SK-N-SH treated with all-trans-retinoic acid at 6 μM for 48 hours (cell line): ENCODE measurements at regions not wholly inside any gene's neighbourhood (a gene's known extent, or its start where the extent isn't known, plus 50 kb on each side); places are given as distances from the start of the nearest gene placed in this dataset.

Source experiments
- ATAC-seq: fragments of 200-7000 bp; cut with Tn5 transposase; 3 replicates; pipeline ENCODE4 v1.9.1; 2020; ENCODE audit warnings: mild to moderate bottlenecking, moderate library complexity
- ARNTL ChIP-seq: fragments of 450-650 bp; formaldehyde crosslinking; IDR thresholded peaks from 2 replicates; pipeline ENCODE4 v1.5.0; 2020; ENCODE audit warnings: low read depth, mild to moderate bottlenecking, moderate library complexity, borderline replicate concordance
- BACH2 ChIP-seq: fragments of 250-450 bp; sonication (Bioruptor Pico); IDR thresholded peaks from 2 replicates; pipeline ENCODE4 v1.9.0; 2021; ENCODE audit warnings: mild to moderate bottlenecking, borderline replicate concordance
- CREB5 ChIP-seq: fragments of 250-450 bp; sonication (Bioruptor Pico); IDR thresholded peaks from 2 replicates; pipeline ENCODE4 v1.5.1; 2020; ENCODE audit warnings: low read depth, mild to moderate bottlenecking, moderate library complexity
- CSDC2 ChIP-seq: fragments of 250-450 bp; sonication (Bioruptor Pico); IDR thresholded peaks from 2 replicates; pipeline ENCODE4 v1.5.0; 2020; ENCODE audit warnings: mild to moderate bottlenecking, moderate library complexity
- CSRNP3 ChIP-seq: fragments of 250-450 bp; sonication (Bioruptor Pico); IDR thresholded peaks from 2 replicates; pipeline ENCODE4 v1.5.1; 2021; ENCODE audit warnings: mild to moderate bottlenecking, moderate library complexity
- ESRRG ChIP-seq: fragments of 250-450 bp; sonication (Bioruptor Pico); IDR thresholded peaks from 2 replicates; pipeline ENCODE4 v1.6.1; 2021; ENCODE audit warnings: mild to moderate bottlenecking
- GLIS3 ChIP-seq: fragments of 250-450 bp; sonication (Bioruptor Pico); IDR thresholded peaks from 2 replicates; pipeline ENCODE4 v1.5.0; 2020; ENCODE audit warnings: mild to moderate bottlenecking, moderate library complexity
- ISL1 ChIP-seq: fragments of 250-450 bp; sonication (Bioruptor Pico); IDR thresholded peaks from 2 replicates; pipeline ENCODE4 v2.1.2; 2022; ENCODE audit warnings: mild to moderate bottlenecking, moderate library complexity
- OSR1 ChIP-seq: fragments of 250-450 bp; sonication (Bioruptor Pico); IDR thresholded peaks from 2 replicates; pipeline ENCODE4 v1.8.0; 2022; ENCODE audit warnings: moderate library complexity, mild to moderate bottlenecking, inconsistent platforms
- PATZ1 ChIP-seq: fragments of 250-450 bp; sonication (Bioruptor Pico); IDR thresholded peaks from 2 replicates; pipeline ENCODE4 v1.8.0; 2020; ENCODE audit warnings: mild to moderate bottlenecking, moderate library complexity, borderline replicate concordance
- PPARA ChIP-seq: fragments of 250-450 bp; sonication (Bioruptor Pico); IDR thresholded peaks from 2 replicates; pipeline ENCODE4 v1.5.0; 2020; ENCODE audit warnings: mild to moderate bottlenecking, borderline replicate concordance
- RARB ChIP-seq: fragments of 250-450 bp; sonication (Bioruptor Pico); IDR thresholded peaks from 2 replicates; pipeline ENCODE4 v1.8.0; 2021; ENCODE audit warnings: mild to moderate bottlenecking, moderate library complexity
- SNAI2 ChIP-seq: fragments of 250-450 bp; sonication (Bioruptor Pico); IDR thresholded peaks from 2 replicates; pipeline ENCODE4 v1.5.0; 2020; ENCODE audit warnings: mild to moderate bottlenecking, moderate library complexity
- TCF4 ChIP-seq: fragments of 250-450 bp; sonication (Bioruptor Pico); IDR thresholded peaks from 2 replicates; pipeline ENCODE4 v1.8.0; 2021; ENCODE audit warnings: mild to moderate bottlenecking, moderate library complexity, borderline replicate concordance
- TOX ChIP-seq: fragments of 250-450 bp; sonication (Bioruptor Pico); IDR thresholded peaks from 2 replicates; pipeline ENCODE4 v1.8.0; 2021; ENCODE audit warnings: mild to moderate bottlenecking, moderate library complexity, borderline replicate concordance
- TSHZ2 ChIP-seq: fragments of 250-450 bp; sonication (Bioruptor Pico); IDR thresholded peaks from 2 replicates; pipeline ENCODE4 v1.5.0; 2020; ENCODE audit warnings: mild to moderate bottlenecking, moderate library complexity
- ZC3H10 ChIP-seq: fragments of 250-450 bp; sonication (Bioruptor Pico); IDR thresholded peaks from 2 replicates; pipeline ENCODE4 v1.5.1; 2021; ENCODE audit warnings: mild to moderate bottlenecking, moderate library complexity
- ZFP3 ChIP-seq: fragments of 250-450 bp; sonication (Bioruptor Pico); IDR thresholded peaks from 2 replicates; pipeline ENCODE4 v1.5.0; 2020; ENCODE audit warnings: mild to moderate bottlenecking, moderate library complexity
- ZFP30 ChIP-seq: fragments of 450-650 bp; formaldehyde crosslinking; IDR thresholded peaks from 2 replicates; pipeline ENCODE4 v1.5.0; 2022; ENCODE audit warnings: mild to moderate bottlenecking, moderate library complexity
- ZNF565 ChIP-seq: fragments of 450-650 bp; formaldehyde crosslinking; conservative IDR thresholded peaks from 2 replicates; pipeline ENCODE4 v1.5.0; 2020; ENCODE audit warnings: low read depth, mild to moderate bottlenecking, moderate library complexity
- ZNF70 ChIP-seq: fragments of 450-650 bp; formaldehyde crosslinking; IDR thresholded peaks from 2 replicates; pipeline ENCODE4 v1.5.0; 2020; ENCODE audit warnings: mild to moderate bottlenecking, moderate library complexity
- ZNF8 ChIP-seq: fragments of 450-650 bp; formaldehyde crosslinking; IDR thresholded peaks from 2 replicates; pipeline ENCODE4 v1.5.0; 2020; ENCODE audit warnings: mild to moderate bottlenecking, moderate library complexity

GRCh38 chr5:57753446-57753845, 270.8 kb upstream of the ACTBL2 start:
- TF ChIP-seq ESRRG (CRISPR knock-in tag) = no peak
- ATAC-seq = no peak

- ATAC-seq = no peak
- TF ChIP-seq CSDC2 (CRISPR knock-in tag) (no peak), TOX (no peak), ARNTL (CRISPR knock-in tag) (no peak), ZNF70 (CRISPR knock-in tag) (no peak), ZFP30 (no peak), ZC3H10 (CRISPR knock-in tag) (no peak), OSR1 (no peak), CREB5 (no peak), ZNF8 (CRISPR knock-in tag) (no peak), ISL1 (CRISPR knock-in tag) (no peak), TCF4 (CRISPR knock-in tag) (no peak), ESRRG (CRISPR knock-in tag) (no peak), PPARA (CRISPR knock-in tag) (no peak), TSHZ2 (no peak), CSRNP3 (CRISPR knock-in tag) (no peak), BACH2 (no peak), GLIS3 (CRISPR knock-in tag) (no peak), ZFP3 (CRISPR knock-in tag) (no peak), RARB (CRISPR knock-in tag) (no peak)
Observed at GRCh38 chr5:57751710-57752109, 269.1 kb upstream of the ACTBL2 start.

- TF ChIP-seq PPARA (CRISPR knock-in tag) = no peak
- TF ChIP-seq SNAI2 = no peak
- TF ChIP-seq BACH2 = no peak
- TF ChIP-seq CSDC2 (CRISPR knock-in tag) = no peak
- TF ChIP-seq PATZ1 = no peak
- no peak for TF ChIP-seq TCF4 (CRISPR knock-in tag)
- no peak for TF ChIP-seq ZNF565 (CRISPR knock-in tag)
- TF ChIP-seq ZFP30 = no peak
- no peak for ATAC-seq
Observed at GRCh38 chr5:57750891-57751290, 268.3 kb upstream of the ACTBL2 start.

GRCh38 chr5:57750282-57750681, 267.7 kb upstream of the ACTBL2 start:
- no peak for ATAC-seq
- TF ChIP-seq ISL1 (CRISPR knock-in tag) = no peak
- no peak for TF ChIP-seq ZNF8 (CRISPR knock-in tag)
- TF ChIP-seq TSHZ2 = no peak
- no peak for TF ChIP-seq ARNTL (CRISPR knock-in tag)
